ENCODE measurements at regions not wholly inside any gene's neighbourhood (a gene's known extent, or its start where the extent isn't known, plus 50 kb on each side); places are given as distances from the start of the nearest gene placed in this dataset.

DNA sequence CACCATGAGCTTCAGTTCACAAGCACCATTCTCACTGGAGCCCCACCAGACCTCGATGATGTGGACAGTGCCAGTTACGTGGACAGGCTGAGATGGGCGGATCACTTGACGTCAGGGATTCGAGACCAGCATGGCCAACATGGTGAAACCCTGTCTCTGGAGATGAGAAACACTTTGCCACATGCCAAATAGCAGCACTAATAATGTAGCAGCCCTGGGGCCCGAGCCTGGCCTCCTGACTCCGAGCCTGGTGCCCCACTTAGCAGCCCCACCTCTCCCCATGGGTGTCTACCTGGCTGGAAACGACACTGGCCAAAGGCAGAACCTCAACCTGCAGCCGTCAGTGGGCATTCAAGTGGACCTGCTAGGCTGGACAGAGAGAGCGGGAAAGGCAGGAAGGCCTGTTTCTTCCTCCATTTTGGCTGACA lies 129.1 kb downstream of the TOMM20 start:
- DNase-seq (ENCODE audit: low read depth) = no peak
- in situ Hi-C loops (cut with HindIII; ENCODE audit: low sequenced_read_pairs) = no loop called here
- TF ChIP-seq, protein P1, sequence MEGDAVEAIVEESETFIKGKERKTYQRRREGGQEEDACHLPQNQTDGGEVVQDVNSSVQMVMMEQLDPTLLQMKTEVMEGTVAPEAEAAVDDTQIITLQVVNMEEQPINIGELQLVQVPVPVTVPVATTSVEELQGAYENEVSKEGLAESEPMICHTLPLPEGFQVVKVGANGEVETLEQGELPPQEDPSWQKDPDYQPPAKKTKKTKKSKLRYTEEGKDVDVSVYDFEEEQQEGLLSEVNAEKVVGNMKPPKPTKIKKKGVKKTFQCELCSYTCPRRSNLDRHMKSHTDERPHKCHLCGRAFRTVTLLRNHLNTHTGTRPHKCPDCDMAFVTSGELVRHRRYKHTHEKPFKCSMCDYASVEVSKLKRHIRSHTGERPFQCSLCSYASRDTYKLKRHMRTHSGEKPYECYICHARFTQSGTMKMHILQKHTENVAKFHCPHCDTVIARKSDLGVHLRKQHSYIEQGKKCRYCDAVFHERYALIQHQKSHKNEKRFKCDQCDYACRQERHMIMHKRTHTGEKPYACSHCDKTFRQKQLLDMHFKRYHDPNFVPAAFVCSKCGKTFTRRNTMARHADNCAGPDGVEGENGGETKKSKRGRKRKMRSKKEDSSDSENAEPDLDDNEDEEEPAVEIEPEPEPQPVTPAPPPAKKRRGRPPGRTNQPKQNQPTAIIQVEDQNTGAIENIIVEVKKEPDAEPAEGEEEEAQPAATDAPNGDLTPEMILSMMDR (IDR thresholded peaks at IDR 0.05; ENCODE audit: low read depth, low read length, missing control alignments) = no peak
- H3K4me3 ChIP-seq (ENCODE audit: low read depth, low read length) = no peak overlapping the region

DNA sequence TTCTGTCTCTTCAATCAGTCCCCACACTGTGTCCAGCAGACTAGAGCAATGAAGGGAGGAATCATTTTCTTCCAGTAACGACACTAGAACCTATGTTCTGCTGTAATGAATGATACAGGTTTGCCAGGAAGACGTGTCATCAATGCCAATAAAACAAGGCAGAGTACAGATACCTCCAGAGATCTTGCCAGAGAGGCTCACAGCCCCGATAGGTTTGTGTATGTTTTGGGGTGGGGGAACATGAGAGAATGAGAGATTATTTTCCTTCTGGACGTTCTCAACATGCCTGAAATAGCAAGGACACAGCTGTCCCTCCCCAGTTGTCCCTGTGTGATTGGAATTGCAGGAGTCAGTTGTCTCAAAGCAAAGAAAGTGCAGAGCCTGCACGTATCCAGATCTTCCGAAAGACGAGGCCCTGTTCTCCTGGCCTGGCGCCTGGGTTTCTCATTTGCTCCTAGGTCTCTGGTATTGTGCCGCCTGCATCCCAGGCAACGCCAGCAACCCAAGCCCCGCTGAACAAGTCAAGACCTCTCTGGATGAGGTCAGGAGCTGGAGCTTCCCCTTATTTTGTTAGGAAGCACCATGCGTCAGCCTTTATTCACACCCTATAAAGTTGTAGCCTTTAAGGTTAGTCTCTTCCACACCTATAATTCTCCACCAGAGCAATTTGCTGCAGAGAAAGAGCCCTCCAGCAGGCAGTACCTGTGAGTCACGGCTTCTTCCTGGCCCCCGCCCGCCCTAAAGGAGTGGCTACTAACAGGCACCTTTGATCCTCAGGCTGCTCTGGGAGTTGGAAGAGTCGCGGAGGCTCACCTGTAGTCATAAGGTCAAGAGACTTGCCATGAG lies 130.5 kb downstream of the TOMM20 start:
- in situ Hi-C loops (cut with HindIII; ENCODE audit: low sequenced_read_pairs) = no loop called here
- no peak overlapping the region for H3K4me3 ChIP-seq (ENCODE audit: low read depth, low read length)
- DNase-seq (ENCODE audit: low read depth) = no peak

DNA sequence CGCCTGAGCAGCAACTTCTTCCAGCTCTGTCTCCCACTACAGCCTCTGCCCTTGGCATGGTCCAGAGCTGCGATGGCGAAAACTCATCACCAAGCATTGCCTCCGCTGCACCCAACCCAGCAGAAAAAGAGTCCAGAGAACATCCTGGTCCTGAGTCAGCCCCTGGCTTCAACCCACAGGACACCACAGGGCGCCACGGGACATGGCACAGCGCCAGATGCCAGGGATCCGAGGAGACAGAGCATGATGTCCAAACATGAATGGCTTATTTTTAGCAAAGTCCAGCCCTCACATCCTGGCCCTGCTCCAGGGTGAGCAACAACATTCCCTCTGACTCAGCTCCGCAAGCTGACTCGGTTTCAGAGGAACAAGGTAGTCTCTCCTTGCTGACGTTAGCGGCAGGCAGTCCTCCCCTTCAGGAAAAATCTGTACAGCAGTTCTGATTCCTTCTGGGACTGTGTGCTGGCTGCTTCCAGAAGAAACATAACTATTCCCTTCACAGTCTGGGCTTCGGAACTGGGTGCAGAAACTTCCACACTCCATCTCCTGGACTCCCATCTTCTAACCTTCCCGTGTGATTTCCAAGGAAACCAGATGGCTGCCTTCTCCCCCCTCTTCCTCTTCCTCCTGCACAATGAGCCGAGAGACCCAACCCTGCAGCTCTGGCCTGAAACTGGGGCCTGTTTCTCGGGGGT lies 131.3 kb downstream of the TOMM20 start:
- TF ChIP-seq, protein P1 (IDR thresholded peaks at IDR 0.05; ENCODE audit: low read depth, low read length, missing control alignments) = no peak
- in situ Hi-C loops (cut with HindIII; ENCODE audit: low sequenced_read_pairs) = no loop called here
- DNase-seq (ENCODE audit: low read depth) = peak; percentile 98
- no peak overlapping the region for H3K4me3 ChIP-seq (ENCODE audit: low read depth, low read length)

More for the DNA sequence above, 130.5 kb downstream of the TOMM20 start:
- TF ChIP-seq, protein P1 (IDR thresholded peaks at IDR 0.05; ENCODE audit: low read depth, low read length, missing control alignments) = no peak

DNA sequence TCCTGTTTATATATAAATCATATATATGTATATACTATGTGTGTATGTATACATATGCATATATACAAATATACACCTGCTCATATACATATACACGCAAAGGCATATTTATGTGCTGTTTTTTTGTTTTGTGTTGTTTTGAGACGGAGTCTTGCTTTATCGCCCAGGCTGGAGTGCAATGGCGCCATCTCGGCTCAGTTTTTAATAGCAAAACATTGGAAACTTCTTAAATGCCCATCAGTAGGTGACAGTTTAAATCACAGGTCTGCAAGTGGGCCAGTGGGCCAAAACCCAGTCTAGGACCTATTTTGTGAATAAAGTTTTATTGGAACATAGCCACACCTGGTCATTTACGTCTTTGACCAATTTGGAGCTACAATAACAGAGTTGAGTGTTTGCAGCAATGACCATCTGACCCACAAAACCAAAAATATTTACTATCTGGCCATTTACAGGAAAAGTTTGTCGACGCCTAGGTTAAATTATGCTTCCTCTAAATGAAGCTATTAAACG lies 132.3 kb downstream of the TOMM20 start:
- TF ChIP-seq, protein P1 (IDR thresholded peaks at IDR 0.05; ENCODE audit: low read depth, low read length, missing control alignments) = no peak
- DNase-seq (ENCODE audit: low read depth) = no peak
- in situ Hi-C loops (cut with HindIII; ENCODE audit: low sequenced_read_pairs) = no loop called here
- no peak overlapping the region for H3K4me3 ChIP-seq (ENCODE audit: low read depth, low read length)

DNA sequence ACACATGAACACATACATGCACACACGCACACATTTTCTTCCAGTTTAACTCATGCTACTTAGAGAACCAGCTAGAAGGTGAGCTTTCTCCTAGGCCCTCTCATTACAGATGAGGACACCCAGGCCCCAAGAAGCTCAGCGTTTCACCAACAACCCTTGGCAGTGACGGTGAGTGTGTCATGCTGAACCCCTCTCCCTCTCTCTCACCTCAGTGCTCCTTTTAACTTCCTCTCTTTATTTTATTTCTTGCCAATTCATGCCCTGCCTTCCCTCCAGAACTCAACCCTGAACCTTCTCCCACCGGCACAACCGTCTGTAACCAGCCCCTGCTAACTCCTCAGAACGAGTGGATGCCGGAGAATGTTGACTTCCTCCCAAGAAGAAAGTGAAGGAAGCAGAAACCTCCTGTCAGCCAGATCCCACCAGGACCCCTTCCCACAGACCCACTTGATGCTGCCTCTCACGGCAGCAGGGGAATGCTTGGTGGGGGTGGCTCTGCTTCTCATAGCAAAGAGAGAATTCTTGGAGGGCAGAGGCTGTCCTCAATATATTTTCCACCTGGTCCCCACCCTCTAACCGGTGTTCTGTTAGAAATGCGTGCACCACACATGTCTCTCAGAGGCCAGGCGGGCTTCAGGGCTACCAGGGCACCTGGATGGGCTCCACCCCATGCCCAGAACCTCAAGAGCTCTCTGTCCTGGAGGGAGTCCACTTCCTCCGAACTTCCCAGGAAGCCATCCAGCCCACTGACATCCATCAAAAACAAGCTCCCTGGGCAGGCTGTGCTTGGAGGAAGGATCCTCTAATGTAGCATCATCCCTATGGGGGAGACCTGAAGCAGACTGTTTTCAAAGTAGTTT lies 134.0 kb downstream of the TOMM20 start:
- no peak overlapping the region for H3K4me3 ChIP-seq (ENCODE audit: low read depth, low read length)
- in situ Hi-C loops (cut with HindIII; ENCODE audit: low sequenced_read_pairs) = no loop called here
- TF ChIP-seq, protein P1 (IDR thresholded peaks at IDR 0.05; ENCODE audit: low read depth, low read length, missing control alignments) = no peak
- DNase-seq (ENCODE audit: low read depth) = no peak

DNA sequence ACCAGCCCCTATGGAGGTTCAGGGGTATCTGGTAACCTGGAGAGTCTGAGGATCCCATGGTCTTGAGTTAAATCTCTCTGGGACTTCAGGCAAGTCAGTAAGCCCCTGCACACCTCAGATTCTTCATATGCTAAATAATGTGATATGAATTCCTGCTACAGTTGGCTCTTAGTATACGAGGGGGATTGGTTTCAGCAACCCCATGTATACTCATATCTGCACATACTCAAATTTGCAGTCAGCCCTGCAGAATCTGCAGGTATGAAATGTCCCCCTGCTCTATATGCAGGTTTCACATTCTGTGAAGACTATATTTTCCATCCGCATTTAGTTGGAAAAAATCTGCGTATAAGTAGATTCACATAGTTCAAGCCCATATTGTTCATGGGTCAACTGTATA lies 136.6 kb downstream of the TOMM20 start:
- no peak overlapping the region for H3K4me3 ChIP-seq (ENCODE audit: low read depth, low read length)
- DNase-seq (ENCODE audit: low read depth) = no peak
- TF ChIP-seq, protein P1 (IDR thresholded peaks at IDR 0.05; ENCODE audit: low read depth, low read length, missing control alignments) = no peak
- in situ Hi-C loops (cut with HindIII; ENCODE audit: low sequenced_read_pairs) = no loop called here

All from astrocyte of the cerebellum (primary cell).